PC-9 (cell line): ENCODE measurements at regions not wholly inside any gene's neighbourhood (a gene's known extent, or its start where the extent isn't known, plus 50 kb on each side); places are given as distances from the start of the nearest gene placed in this dataset.

Experiments
- BruUV-seq: library from RNA; stranded (reverse); fragments of 400-500 nt; replicated peaks from 2 replicates; lab custom pipeline; 2021; lab: Mats Ljungman, UMichigan
- CTCF ChIA-PET: fragments of 300-600 bp; sonication (Branson Sonifier 250); formaldehyde crosslinking; loops from one replicate; lab custom pipeline; 2022; ENCODE audit warnings: antibody characterized with exemption; lab: Charles Lee
- POLR2A ChIA-PET: fragments of 300-600 bp; sonication (Branson Sonifier 250); formaldehyde crosslinking; loops from one replicate; lab custom pipeline; 2022; ENCODE audit warnings: antibody characterized with exemption; ENCODE audit not compliant: unreplicated experiment; lab: Charles Lee
- DNase-seq, 2 experiments: peaks; one replicate each; pipeline versions ENCODE4 v3.0.0 to v3.0.0-alpha.2; 2015 to 2022; ENCODE audit warnings: mixed read lengths in 1 of 2
- H2AFZ ChIP-seq: fragments of 200-600 bp; sonication (generic); 2 replicates; pipeline ENCODE4 v1.8.1; 2017; ENCODE audit warnings: antibody characterized with exemption
- H3F3A ChIP-seq: fragments of 200-600 bp; sonication (generic); 2 replicates; pipeline ENCODE4 v1.8.1; 2017; ENCODE audit warnings: antibody characterized with exemption, mild to moderate bottlenecking, low read depth; ENCODE audit not compliant: insufficient read depth
- H3K27ac ChIP-seq: fragments of 200-600 bp; sonication (generic); 2 replicates; pipeline ENCODE4 v1.6.1; 2016; ENCODE audit warnings: mixed run types
- H3K27me3 ChIP-seq: fragments of 200-600 bp; sonication (generic); 2 replicates; pipeline ENCODE4 v1.6.1; 2016; ENCODE audit warnings: low read depth, mixed run types; ENCODE audit not compliant: insufficient read depth
- H3K36me3 ChIP-seq: fragments of 200-600 bp; sonication (generic); 2 replicates; pipeline ENCODE4 v1.6.1; 2016; ENCODE audit warnings: low read depth, mixed run types
- H3K4me1 ChIP-seq: fragments of 200-600 bp; sonication (generic); replicated peaks from 2 replicates; pipeline ENCODE4 v1.6.1; 2016; ENCODE audit warnings: mixed run types; ENCODE audit not compliant: insufficient read depth
- H3K4me2 ChIP-seq: fragments of 200-600 bp; sonication (generic); 2 replicates; pipeline ENCODE4 v1.6.1; 2017; ENCODE audit warnings: mixed run types
- H3K4me3 ChIP-seq: fragments of 200-600 bp; sonication (generic); 2 replicates; pipeline ENCODE4 v1.6.1; 2016; ENCODE audit warnings: mixed run types
- H3K79me2 ChIP-seq: fragments of 200-600 bp; sonication (generic); 2 replicates; pipeline ENCODE4 v1.6.1; 2017; ENCODE audit warnings: low read depth, mixed run types
- H3K9me2 ChIP-seq: fragments of 200-600 bp; sonication (generic); 2 replicates; pipeline ENCODE4 v1.8.1; 2017; ENCODE audit warnings: mild to moderate bottlenecking; ENCODE audit not compliant: insufficient read depth
- H3K9me3 ChIP-seq: fragments of 200-600 bp; sonication (generic); 2 replicates; pipeline ENCODE4 v1.8.1; 2016; ENCODE audit warnings: low read depth; ENCODE audit not compliant: insufficient read depth
- H4K20me1 ChIP-seq: fragments of 200-600 bp; sonication (generic); 2 replicates; pipeline ENCODE4 v1.8.1; 2017; ENCODE audit not compliant: insufficient read depth
- CTCF ChIP-seq: fragments of 200-600 bp; sonication (generic); conservative IDR thresholded peaks from 2 replicates; pipeline ENCODE4 v1.6.1; 2017; ENCODE audit warnings: mixed run types, antibody characterized with exemption, mild to moderate bottlenecking, moderate library complexity
- EZH2 ChIP-seq: fragments of 200-600 bp; sonication (generic); IDR thresholded peaks from 2 replicates; pipeline ENCODE4 v1.8.0; 2017; ENCODE audit warnings: antibody characterized with exemption, low read depth
- intact Hi-C: fragments of 100-400 bp; cut with micrococcal nuclease; formaldehyde crosslinking; loops from one replicate; pipeline ENCODE4 v1.10.0; 2022; ENCODE audit not compliant: unreplicated experiment

- Histone ChIP-seq H3K4me2 (no peak overlapping the region), H3K9me2 (no peaks in the 10 kb centered on the region), H3K4me1 (no peaks in the 10 kb centered on the region), H3K27ac (no peak overlapping the region), H3K36me3 (no peaks in the 10 kb centered on the region), H3K9me3 (no peaks in the 10 kb centered on the region), H4K20me1 (no peaks in the 10 kb centered on the region), H3K27me3 (peaks cover 97% of the 10 kb centered on the region), H3F3A (no peaks in the 10 kb centered on the region), H3K4me3 (no peak overlapping the region), H2AFZ (no peak overlapping the region), H3K79me2 (no peaks in the 10 kb centered on the region)
- TF ChIP-seq EZH2 (no peak), CTCF (no peak)
- ChIA-PET CTCF (no interaction called here), POLR2A (no interaction called here)
- DNase-seq = peak in 1 of 2 experiments; percentile 3
- BruUV-seq = no TSS peak
- intact Hi-C loops = no loop called here
Observed at GRCh38 chr1:36624466-36624865, 141.8 kb upstream of the CSF3R start.

GRCh38 chr1:36622741-36623648 is 140.3 kb upstream of the CSF3R start:
- Histone ChIP-seq H3K79me2 (no peaks in the 10 kb centered on the region), H3K27ac (no peak overlapping the region), H3K9me3 (no peaks in the 10 kb centered on the region), H3K4me3 (no peak overlapping the region), H2AFZ (no peak overlapping the region), H3K9me2 (no peaks in the 10 kb centered on the region), H3K27me3 (peaks cover 90% of the 10 kb centered on the region), H4K20me1 (no peaks in the 10 kb centered on the region), H3K36me3 (no peaks in the 10 kb centered on the region), H3K4me1 (no peaks in the 10 kb centered on the region), H3K4me2 (no peak overlapping the region), H3F3A (no peaks in the 10 kb centered on the region)
- TF ChIP-seq EZH2 = no peak
- TF ChIP-seq CTCF = no peak
- intact Hi-C loops = no loop called here
- POLR2A ChIA-PET = interaction anchor here (0.6 kb wide), 1 partner anchor 1491 kb away, joined by 4 read pairs; no protein-coding TSS in a partner anchor
- BruUV-seq = no TSS peak
- CTCF ChIA-PET = no interaction called here
- DNase-seq = no peak

GRCh38 chr1:36621531-36621930 is 138.8 kb upstream of the CSF3R start:
- no peak for DNase-seq
- Histone ChIP-seq H2AFZ (no peak overlapping the region), H3K27me3 (peaks cover 89% of the 10 kb centered on the region), H3K79me2 (no peaks in the 10 kb centered on the region), H3K4me3 (no peak overlapping the region), H3K36me3 (no peaks in the 10 kb centered on the region), H3F3A (no peaks in the 10 kb centered on the region), H3K9me2 (no peaks in the 10 kb centered on the region), H3K4me1 (no peaks in the 10 kb centered on the region), H3K27ac (no peak overlapping the region), H4K20me1 (no peaks in the 10 kb centered on the region), H3K4me2 (no peak overlapping the region), H3K9me3 (no peaks in the 10 kb centered on the region)
- POLR2A ChIA-PET = no interaction called here
- BruUV-seq = no TSS peak
- no peak for TF ChIP-seq CTCF
- TF ChIP-seq EZH2 = no peak
- intact Hi-C loops = no loop called here
- CTCF ChIA-PET = no interaction called here
